D721Med (cell line): ENCODE measurements at regions not wholly inside any gene's neighbourhood (a gene's known extent, or its start where the extent isn't known, plus 50 kb on each side); places are given as distances from the start of the nearest gene placed in this dataset.

ENCODE experiments used
- DNase-seq: peaks from one replicate; pipeline ENCODE4 v3.0.0; 2011; ENCODE audit warnings: low spot score; ENCODE audit not compliant: insufficient read length
- FAIRE-seq: peaks from 2 replicates; lab custom pipeline; 2011; peaks lifted over from hg19 to GRCh38; lab: Jason Lieb, UNC
- CTCF ChIP-seq: IDR thresholded peaks from 2 replicates; pipeline ENCODE4 v1.5.1; 2012; ENCODE audit warnings: mild to moderate bottlenecking, control low read depth; ENCODE audit not compliant: insufficient read depth; ENCODE audit errors: missing control alignments

DNA sequence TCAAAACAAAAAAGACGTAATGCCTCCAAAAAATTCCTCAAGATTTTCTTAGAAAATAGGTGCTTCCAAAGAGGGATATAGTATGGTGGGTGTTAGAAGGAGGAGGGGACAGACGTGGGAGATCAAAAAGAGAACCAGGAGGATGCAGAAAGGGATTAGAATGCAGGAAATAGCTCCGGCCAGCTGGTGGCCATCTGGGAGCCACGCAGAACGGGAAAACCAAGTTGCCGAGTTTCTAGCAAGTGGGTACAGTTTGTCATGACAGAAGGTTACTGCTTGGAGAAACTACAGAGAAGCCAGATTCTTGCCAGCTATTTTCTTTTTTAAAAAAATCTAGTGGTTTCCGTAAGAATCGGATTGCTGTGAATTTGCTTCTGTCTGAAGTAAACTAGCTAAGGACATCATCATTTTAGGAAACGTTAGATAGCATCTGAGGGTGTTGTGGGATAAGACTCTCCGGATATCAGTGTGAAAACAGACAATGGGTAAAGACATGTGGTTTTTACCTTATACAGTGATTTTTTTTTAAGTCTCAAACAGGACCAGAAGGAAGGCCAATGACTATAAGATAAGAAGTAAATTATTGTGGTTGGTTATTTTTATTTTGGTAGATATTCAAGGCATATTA lies 104.9 kb downstream of the HSPH1 start:
- TF ChIP-seq CTCF = no peak
- FAIRE-seq = no peak
- no peak for DNase-seq

- DNase-seq (no peak), FAIRE-seq (no peak)
- no peak for TF ChIP-seq CTCF
These were observed 106.1 kb downstream of the HSPH1 start for GRCh38 chr13:31055589-31055988.

- DNase-seq (no peak), FAIRE-seq (no peak)
These were observed 107.1 kb downstream of the HSPH1 start for GRCh38 chr13:31054632-31055031.

DNA sequence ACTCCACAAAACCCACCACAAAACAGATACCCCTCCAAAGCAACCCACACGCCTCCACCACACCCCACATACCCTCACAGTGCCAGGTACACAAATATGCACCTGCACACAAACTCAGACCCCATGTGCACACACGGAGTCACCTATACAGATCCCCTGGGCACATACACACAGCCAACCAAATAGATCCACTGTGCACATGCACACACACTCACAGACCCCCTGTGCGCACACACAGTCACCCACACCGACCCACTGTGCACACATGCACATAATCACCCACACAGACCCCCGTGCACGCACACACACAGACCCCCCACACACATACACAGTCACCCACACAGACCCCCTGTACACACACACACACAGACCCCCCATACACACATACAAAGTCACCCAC lies 107.8 kb downstream of the HSPH1 start:
- no peak for TF ChIP-seq CTCF
- FAIRE-seq (no peak), DNase-seq (no peak)

More at GRCh38 chr13:31054632-31055031, 107.1 kb downstream of the HSPH1 start:
- no peak for TF ChIP-seq CTCF

DNA sequence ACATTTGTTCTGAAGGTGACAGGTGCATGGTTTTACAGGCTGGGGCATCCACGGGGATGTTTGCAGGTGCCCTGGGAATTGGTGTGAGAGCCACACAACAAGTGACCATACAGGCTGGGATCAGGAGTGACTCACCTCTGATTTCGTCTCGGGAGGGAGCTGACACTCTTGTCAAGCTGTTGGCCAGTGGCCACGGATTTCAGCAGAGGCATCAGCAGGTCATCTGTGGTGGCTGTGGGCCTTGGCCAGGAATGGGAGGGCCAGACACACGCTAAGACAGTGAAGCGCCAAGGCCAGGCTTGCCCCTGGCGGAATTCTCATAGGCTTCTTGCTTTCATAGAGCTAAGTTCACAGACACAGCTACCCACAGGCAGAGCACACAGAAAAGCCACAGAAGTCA lies 108.6 kb downstream of the HSPH1 start:
- no peak for TF ChIP-seq CTCF
- no peak for DNase-seq
- no peak for FAIRE-seq

DNA sequence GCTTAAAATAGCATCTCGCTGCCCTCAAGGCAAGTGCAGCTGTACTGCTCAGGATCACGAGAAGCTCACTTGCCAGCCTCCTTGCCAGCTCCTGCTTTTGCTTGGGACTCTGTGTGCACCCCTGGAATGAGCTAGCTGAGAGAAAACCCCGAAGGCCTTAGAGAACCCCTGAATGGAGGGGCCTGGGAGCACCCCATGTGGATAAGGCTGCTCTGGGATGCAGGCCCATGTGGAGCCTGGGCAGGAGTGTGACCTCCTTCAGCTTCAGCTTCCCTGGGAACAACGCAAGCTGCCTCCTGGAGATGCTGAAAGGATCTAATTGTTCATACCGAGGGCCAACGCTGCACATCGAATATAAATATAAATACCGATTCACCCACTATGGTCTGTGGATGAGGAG lies 109.2 kb downstream of the HSPH1 start:
- no peak for TF ChIP-seq CTCF
- FAIRE-seq (no peak), DNase-seq (no peak)

DNA sequence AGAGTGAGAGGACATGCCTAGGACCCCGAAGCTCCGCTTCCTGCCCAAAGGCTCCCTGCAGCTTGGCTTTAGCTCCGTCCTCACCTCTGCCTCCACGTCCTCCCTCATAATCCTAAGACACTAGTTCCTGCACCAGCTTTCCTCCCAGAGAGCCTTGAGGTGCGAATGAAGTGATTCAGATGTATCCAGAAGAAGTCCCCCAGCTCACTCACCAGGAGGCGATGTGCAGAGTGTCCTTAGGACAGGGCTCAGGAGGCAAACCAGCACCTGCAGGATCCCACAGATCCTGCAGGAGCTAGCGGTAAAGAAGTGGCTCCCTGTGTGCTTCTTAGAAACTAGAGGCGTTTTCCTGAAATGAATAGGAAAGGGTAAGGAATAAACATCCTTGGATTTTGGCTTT lies 109.7 kb downstream of the HSPH1 start:
- TF ChIP-seq CTCF = no peak
- DNase-seq (no peak), FAIRE-seq (no peak)
